NCI-H1694 treated with DMSO at 0.1 percent for 48 hours (cell line): ENCODE measurements at regions not wholly inside any gene's neighbourhood (a gene's known extent, or its start where the extent isn't known, plus 50 kb on each side); places are given as distances from the start of the nearest gene placed in this dataset.
"Not testable (repeated sequence)": the region's sequence is repeated elsewhere in the genome, so short reads cannot be mapped to it uniquely, and the experiment has no call there.

ENCODE experiments used
- DNase-seq: peaks from one replicate; lab custom pipeline; 2025; lab: John Stamatoyannopoulos, UW

- DNase-seq, result no peak
These were observed 190.3 kb downstream of the TENT5A start for GRCh38 chr6:81562169-81562568.

DNA sequence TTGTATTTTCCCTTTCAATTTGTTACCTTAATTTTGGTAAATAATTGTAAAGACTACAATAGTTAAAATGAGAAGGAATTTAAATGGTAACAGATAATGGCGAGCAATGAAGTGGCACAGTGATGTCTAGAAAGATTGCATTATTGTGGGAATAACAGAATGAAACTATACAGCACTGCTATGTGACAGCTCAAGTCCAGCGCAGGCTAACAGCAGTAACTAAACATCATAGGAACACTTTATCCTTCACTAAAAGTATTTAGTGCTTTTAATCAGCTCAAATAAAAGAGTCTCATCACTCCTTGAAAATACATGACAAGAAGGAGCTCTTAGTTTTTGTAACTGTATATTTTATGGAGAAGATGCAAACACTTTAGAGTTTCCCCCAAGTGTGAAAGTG, 190.8 kb downstream of the TENT5A start:
- no peak for DNase-seq

DNA sequence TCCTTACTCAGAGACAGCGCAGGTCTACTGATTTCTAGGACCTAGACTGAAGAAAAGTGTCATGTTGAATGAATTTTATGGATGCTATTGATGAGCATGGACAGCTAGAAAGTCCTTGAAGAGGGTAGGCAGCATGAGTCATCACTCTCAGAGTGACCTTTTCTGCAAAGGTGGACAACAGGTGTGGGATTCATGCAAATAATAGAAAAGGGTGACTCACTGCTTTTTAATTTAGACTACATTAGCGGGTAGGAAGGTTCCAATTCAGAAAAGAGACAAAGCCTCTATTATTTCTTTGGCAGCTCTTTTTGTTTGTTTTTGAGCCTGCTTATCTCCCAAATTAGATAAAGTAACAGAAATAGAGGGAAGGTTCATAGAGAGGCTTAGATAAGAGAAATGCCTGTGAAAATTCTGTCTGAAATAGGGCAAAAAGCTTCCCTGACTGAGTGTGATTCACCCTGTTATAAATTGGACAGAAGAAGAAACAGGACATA, 191.4 kb downstream of the TENT5A start:
- DNase-seq, result no peak

DNA sequence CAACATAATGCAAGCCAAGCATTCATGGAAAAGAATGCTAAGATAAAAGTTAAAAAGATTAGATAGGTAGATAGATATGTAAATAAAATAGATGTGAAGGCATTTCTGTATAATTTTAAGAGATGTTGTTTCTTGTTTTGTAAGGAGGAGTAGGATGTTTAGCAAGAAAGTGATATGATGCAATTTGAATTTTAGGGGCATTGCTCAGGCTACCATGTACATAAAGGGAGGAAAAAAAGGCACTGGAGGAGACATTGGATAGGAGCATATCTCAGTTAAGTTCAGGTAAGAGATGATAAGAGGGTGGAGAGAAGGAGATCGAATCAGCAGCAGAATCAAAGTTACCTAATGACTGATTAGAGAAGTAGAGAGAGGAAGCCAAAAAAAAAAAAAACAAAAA, 194.7 kb downstream of the TENT5A start:
- no peak for DNase-seq

- DNase-seq, result no peak
These were observed 195.9 kb downstream of the TENT5A start for GRCh38 chr6:81556551-81556950.

DNA sequence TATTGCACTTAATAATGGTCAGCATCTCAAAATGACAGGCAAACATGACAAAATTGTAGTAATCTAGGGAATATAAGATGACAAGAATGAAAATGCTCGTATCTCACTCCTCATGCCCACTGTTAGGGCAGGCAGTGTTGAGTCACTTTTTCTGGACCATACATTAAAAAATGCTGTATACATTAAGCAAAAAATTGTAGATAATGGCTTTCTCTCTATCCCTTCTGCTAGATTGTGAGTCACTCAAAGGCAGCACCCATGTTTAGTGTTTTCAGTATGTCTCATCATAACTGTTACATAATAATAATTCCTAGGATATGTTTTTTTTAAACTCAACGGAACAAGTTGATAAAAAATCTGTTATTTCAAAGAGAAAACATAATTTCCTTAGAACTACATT, 199.3 kb downstream of the TENT5A start:
- DNase-seq, result no peak

DNA sequence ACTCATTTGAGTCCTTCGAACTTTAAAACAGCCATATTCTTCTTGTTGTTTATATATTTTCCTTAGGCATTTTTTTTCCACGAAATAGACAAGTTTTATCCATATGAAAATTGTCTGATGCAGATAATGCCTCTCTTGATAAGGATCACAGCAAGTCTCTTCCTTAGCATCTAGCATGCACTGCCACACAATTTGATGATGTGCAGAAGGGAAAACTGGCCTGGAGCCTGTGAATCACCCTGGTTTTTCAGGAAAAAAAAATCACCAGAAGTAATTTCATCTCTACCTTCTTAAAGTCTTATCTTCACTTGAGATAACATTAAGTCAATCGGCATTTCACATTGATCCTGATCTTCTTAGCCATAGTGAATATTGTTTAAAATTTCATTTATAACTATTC, 199.8 kb downstream of the TENT5A start:
- no peak for DNase-seq

- no peak for DNase-seq
These were observed 205.3 kb downstream of the TENT5A start for GRCh38 chr6:81547149-81547548.

DNA sequence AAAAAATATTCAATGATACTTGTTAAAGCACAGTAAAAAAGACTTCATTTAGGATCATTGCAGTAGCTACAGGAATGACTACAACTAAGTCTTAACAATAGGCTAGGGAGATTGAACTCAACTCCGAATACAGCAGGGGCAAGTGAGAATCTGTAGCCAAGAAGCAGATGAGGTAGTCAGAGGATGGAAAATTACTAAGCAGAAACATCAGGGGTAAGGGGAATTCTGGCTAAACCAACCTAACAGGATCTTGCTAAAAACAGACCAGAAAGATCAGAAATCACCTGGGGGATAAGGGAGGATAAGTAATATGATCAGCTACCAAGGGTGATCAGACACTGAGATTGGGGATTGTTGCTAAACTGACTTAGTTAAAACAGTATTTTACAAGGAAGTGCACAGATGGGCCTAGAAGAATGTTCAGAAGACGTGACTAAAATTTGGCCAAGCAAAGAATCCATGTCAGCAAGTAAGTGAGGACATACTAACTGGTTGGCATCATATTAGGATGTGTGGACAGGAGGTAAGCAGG, 217.5 kb downstream of the TENT5A start:
- DNase-seq, result no peak

- no peak for DNase-seq
These were observed 220.5 kb downstream of the TENT5A start for GRCh38 chr6:81531869-81532561.

DNA sequence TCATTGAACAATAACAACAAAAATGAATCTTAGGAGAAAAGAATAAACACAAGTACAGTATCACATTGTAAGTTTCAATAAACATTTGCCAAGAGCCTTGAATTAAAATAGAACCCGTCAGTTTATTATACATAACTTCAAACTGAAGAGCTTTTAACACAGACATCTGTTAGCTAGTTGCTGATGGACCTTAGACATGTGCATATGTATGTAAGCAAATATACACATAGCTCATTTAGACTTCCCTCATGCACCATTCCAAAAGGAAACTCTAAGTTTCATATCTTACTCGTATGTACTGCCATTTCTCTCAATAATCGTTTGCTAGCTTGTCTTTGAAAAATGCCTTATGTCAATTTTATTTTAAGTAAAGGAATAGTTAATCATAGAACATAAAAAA, 235.0 kb downstream of the TENT5A start:
- DNase-seq, result no peak

GRCh38 chr6:81515562-81516453, 236.7 kb downstream of the TENT5A start:
- no peak for DNase-seq

DNA sequence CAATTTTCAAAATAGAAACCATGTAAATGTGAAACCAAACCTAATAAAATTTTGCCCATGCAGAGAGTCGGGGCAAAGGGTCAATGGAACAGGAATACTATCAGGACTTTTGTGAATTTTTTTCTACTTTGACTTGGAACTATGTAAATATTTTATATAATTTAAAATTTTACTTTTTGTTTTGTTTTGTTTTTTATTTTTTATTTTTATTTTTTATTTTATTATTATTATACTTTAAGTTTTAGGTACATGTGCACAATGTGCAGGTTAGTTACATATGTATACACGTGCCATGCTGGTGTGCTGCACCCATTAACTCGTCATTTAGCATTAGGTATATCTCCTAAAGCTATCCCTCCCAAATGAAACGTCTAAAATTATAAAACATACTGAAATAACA, 238.3 kb downstream of the TENT5A start:
- DNase-seq, result not testable (repeated sequence)

DNA sequence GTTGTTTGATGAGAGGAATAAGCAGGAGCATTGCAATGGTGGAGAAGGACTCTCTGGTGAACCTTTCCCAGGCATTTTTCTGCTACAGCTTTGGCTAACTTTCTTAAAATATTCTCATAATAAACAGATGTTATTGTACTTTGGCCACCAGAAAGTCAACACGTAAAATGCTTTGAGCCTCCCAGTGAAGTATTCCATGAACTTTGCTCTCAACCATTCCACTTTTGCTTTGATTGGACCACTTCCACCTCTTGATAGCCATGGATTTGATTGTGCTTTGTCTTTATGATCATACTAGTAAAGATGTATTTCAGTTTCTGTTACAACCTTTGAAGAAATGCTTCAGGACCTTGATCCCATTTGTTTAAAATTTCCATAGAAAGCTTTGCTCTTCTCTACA, 241.1 kb downstream of the TENT5A start:
- DNase-seq, result no peak

DNA sequence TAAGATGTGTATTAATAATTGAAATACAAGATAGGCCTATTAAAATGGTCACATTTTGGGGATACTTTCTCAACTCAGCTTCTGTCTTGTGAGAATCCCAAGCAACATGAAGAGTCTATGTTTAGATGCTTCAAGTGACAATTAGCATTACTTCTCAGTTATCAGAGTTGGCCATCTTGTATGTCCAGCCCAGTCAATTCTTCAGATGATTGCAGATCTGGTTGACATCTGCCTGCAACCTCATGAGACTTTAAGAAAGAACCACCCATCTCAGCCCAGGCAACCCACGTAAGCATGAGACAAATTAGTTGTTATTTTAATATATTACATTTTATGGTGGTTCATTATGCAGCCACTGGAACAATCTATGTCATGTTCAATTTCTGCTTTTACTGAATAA, 256.5 kb downstream of the TENT5A start:
- no peak for DNase-seq

DNA sequence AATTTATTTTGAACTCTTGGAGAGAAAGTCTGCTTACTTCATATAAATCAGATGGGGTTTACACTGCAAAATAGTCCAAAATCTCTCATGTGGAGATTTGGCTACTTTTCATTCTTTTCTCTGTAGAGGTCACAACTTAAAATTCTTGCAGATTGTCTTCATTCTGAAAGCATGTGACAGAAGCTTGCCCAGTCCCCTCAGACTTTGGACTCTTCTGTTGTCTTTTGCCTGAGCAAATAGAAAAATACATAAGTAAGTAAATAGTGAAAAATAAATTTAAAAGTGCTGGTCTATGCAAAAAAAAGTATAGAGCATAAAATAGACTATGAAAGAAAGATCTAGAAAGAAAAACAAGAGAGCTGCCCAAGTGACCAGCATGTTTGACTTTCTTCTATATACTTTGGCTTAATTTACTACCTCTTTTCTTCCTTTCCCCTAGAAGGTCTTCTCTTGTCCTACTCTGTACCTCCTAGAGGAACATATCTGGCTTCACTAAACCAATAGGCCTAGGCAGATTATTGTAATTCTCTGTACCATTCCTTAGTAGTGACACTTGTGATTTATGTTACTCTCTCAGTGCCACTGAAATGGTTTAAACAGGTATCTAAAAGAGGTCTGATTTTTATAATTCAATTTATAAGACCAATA, 260.9 kb downstream of the TENT5A start:
- DNase-seq, result no peak

DNA sequence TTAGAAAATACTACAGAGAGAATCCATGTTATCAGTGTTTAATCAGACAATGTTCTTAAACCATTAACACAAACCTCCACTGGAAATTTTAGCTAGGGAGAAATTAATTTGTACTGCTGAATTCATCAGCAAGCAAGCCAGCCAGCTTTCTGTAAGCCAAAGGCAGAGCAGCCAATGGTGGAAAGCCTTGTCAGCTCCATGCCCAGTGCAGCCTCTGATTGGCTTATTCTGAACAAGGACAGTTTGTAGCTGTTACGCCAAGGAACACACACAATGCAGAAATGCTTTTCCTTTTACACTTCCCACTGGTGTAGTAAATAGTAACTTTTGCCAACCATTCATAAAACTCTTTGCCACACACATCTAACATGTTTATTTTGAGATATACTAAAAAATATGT, 265.0 kb downstream of the TENT5A start:
- DNase-seq, result no peak

GRCh38 chr6:81486234-81486633, 266.2 kb downstream of the TENT5A start:
- DNase-seq, result no peak

- DNase-seq, result no peak
These were observed 267.1 kb downstream of the TENT5A start for GRCh38 chr6:81485395-81485794.

DNA sequence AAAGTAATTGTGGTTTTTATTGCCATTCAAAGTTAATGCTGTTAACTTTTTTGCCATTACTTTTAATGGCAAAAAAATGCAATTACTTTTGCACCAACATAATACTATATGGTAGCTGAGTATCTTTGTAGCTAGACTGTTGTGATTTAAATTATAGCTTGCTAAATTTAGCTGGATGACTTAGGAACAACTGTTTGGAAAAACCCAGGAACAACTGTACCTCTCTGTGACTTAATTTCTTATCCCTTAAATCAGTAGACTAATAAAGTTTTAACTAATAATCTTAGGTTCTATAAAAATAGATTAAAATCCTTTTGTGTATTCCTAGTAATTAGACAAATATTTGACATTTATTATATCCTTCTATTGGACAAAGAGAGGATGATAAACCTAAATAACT, 268.2 kb downstream of the TENT5A start:
- DNase-seq, result no peak

- no peak for DNase-seq
These were observed 272.3 kb downstream of the TENT5A start for GRCh38 chr6:81480139-81480538.

- no peak for DNase-seq
These were observed 275.6 kb downstream of the TENT5A start for GRCh38 chr6:81476881-81477280.

DNA sequence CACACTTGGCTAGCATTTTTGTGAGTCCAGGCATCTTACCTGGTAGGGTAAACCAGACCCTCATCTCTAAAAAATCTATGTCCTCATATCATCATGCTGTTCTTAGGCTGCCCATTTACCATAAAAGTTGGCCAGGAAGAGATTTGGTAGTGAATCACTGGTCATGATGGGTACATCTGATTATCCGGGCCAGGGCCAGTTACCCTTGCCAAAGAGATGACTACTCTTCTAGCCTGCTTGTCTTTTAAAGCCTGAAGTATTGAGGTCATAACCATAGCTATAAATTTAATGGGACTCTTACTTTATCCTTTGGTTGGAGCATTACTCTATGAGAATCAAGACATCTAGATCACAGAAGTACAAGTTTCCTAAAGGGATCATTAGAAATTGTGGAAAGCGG, 276.8 kb downstream of the TENT5A start:
- DNase-seq, result no peak
